GM18951 (cell line): ENCODE measurements at regions not wholly inside any gene's neighbourhood (a gene's known extent, or its start where the extent isn't known, plus 50 kb on each side); places are given as distances from the start of the nearest gene placed in this dataset.

ENCODE experiments used
- POLR2A ChIP-seq: IDR thresholded peaks from 4 replicates; pipeline ENCODE4 v1.6.1; 2011; ENCODE audit warnings: mild to moderate bottlenecking; ENCODE audit not compliant: insufficient read length, insufficient read depth; ENCODE audit errors: extremely low read depth
- in situ Hi-C: fragments of 300-500 bp; cut with MboI; formaldehyde crosslinking; loops from one replicate; pipeline ENCODE4 v1.12.0; 2022; ENCODE audit warnings: low sequenced_read_pairs, mixed read lengths, inconsistent platforms; ENCODE audit not compliant: unreplicated experiment

GRCh38 chr1:121586369-121587229 is 401.8 kb downstream of the SRGAP2C start:
- TF ChIP-seq POLR2A, result no peak
- in situ Hi-C loops, result no loop called here

DNA sequence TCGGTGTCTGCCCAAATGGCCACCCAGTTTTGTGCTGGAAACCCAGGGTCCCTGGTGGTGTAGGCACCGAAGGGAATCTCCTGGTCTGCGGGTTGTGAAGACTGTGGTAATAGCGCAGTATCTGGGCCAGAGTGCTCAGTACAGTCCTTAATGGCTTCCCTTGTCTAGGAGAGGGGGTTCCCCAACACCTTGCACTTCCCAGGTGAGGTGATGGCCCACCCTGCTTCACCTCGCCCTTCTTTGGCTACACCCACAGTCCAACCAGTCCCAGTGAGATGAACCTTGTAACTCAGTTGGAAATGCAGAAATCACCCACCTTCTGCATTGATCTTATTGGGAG is 402.4 kb downstream of the SRGAP2C start:
- in situ Hi-C loops, result no loop called here
- no peak for TF ChIP-seq POLR2A

DNA sequence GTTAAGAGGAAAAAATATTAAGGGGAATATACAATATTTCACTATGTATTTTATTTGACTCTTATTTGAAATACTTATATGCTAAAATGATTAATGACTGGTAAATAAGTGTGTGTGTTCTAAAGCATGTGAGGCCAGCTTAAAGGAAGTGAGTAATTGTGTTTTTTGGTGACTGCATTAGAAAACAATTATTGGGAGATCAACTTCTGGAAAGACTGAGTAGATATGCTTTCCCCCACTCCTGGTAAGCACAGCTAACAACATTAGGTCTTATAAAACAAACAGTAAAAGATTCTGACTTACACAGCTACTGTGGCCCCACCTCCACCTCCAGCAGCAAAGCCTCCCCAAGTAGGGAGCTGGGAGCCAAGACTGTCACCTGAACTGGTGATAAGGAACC is 403.0 kb downstream of the SRGAP2C start:
- no peak for TF ChIP-seq POLR2A
- in situ Hi-C loops, result no loop called here

DNA sequence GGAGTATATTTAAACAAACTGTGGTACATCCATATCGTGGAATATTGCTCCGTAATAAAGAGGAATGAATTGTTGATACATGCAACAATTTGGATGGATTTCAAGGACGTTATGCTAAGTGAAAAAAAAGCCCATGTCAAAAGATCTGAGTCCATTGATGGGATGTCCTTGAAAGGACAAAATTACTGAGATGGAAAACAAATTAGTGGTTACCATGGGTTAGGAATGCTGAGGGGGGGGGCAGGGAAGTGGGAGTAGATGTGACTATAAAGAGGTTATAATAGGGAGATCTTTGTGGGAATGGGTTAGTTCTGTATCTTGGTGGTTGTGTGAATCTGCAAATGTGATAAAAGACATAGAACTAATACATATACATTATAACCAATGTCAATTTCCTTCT is 409.3 kb downstream of the SRGAP2C start:
- no peak for TF ChIP-seq POLR2A
- in situ Hi-C loops, result no loop called here

GRCh38 chr1:121595089-121595488 is 410.3 kb downstream of the SRGAP2C start:
- TF ChIP-seq POLR2A, result no peak
- in situ Hi-C loops, result no loop called here

DNA sequence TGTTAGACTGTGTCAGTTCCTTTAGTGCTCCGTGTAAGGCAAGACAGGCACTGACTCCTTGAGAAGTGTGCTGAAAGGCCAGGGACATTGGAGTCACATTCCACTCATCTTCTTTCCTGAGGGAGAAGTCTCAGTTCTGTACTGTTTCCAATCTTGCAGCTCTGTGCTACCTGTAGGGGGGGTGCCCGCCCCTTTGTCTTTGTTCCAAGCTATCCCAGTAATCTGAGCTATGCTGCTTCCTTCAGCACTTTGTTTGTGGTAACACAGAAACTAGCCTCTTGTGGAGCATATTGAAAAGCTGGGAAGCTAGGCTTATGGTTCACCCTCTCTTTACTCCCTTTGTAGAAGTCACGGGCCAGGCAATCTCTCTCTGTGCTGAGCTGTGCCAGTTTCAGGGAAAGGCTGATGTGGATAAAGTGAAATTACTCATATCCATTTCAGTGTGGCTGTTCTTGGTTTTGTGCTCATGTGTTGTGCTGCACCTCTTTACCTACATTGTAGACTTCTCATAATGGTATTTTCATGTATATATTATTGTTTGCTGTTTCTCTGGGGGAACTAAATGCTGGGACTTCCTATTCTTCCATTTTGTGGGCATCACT is 420.2 kb downstream of the SRGAP2C start:
- in situ Hi-C loops, result loop anchor here (25.0 kb wide), 1 partner anchor 257 kb away; no protein-coding TSS in a partner anchor

GRCh38 chr1:121607499-121607898 is 422.7 kb downstream of the SRGAP2C start:
- in situ Hi-C loops, result loop anchor here (25.0 kb wide), 1 partner anchor 255 kb away; no protein-coding TSS in a partner anchor
